ENCODE measurements at regions not wholly inside any gene's neighbourhood (a gene's known extent, or its start where the extent isn't known, plus 50 kb on each side); places are given as distances from the start of the nearest gene placed in this dataset.

DNA sequence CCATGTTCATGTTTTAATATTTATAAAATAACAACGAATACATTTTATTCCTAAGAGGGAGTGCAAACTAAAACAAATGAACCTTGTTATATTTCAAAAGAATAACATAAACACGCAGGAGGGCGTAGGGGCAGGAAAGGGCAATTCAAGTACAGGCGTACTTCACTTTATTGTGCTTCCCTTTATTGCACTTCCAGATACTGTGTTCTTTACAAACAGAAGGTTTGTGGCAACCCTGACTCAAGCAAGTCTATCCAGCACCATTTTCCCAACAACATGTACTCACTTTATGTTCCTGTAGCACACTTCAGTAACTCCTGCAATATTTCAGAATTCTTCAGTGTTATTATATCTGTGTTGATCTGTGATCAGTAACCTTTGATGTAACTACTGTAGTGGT lies 84.6 kb upstream of the PLEKHA5 start:
- Histone ChIP-seq H3K4me3 (no peak overlapping the region), H3K27ac (no peak overlapping the region), H3K36me3 (no peaks in the 10 kb centered on the region), H3K27me3 (no peaks in the 10 kb centered on the region), H3K9me3 (no peaks in the 10 kb centered on the region), H3K4me1 (peaks cover 0 to 5% (median 0%) of the 10 kb centered on the region in 4 donors)
- TF ChIP-seq EP300 (IDR thresholded peaks at IDR 0.05), result no peak
- TF ChIP-seq POLR2A (IDR thresholded peaks at IDR 0.05), result no peak
- no peak for TF ChIP-seq POLR2AphosphoS5 (IDR thresholded peaks at IDR 0.05)
- TF ChIP-seq, protein P1, sequence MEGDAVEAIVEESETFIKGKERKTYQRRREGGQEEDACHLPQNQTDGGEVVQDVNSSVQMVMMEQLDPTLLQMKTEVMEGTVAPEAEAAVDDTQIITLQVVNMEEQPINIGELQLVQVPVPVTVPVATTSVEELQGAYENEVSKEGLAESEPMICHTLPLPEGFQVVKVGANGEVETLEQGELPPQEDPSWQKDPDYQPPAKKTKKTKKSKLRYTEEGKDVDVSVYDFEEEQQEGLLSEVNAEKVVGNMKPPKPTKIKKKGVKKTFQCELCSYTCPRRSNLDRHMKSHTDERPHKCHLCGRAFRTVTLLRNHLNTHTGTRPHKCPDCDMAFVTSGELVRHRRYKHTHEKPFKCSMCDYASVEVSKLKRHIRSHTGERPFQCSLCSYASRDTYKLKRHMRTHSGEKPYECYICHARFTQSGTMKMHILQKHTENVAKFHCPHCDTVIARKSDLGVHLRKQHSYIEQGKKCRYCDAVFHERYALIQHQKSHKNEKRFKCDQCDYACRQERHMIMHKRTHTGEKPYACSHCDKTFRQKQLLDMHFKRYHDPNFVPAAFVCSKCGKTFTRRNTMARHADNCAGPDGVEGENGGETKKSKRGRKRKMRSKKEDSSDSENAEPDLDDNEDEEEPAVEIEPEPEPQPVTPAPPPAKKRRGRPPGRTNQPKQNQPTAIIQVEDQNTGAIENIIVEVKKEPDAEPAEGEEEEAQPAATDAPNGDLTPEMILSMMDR (IDR thresholded peaks at IDR 0.05), result no peak
- no peak for DNase-seq
- intact Hi-C loops (cut with DNase I; ENCODE audit: low total_unique reads), result no loop called here
- 44 to 78% (median 57%) methylated on average over 4 of the region's 4 CpGs for WGBS, 5 donors

DNA sequence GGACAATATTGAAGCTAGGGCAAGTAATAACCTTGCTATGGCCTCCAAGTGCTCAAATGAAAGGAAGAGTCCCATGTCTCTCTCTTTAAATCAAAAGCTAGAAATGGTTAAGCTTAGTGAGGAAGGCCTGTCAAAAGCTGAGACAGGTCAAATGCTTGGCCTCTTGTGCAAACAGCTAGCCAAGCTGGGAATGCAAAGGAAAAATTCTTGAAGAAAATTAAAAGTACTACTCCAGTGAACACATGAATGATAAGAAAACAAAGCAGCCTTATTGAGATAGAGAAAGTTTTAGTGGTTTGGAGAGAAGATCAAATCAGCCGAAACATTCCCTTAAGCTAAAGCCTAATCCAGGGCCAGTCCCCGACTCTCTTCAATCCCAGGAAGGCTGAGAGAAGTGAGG lies 84.1 kb upstream of the PLEKHA5 start:
- Histone ChIP-seq H3K4me1 (peaks cover 0 to 5% (median 0%) of the 10 kb centered on the region in 4 donors), H3K27ac (no peak overlapping the region), H3K9me3 (no peaks in the 10 kb centered on the region), H3K36me3 (no peaks in the 10 kb centered on the region), H3K4me3 (no peak overlapping the region), H3K27me3 (no peaks in the 10 kb centered on the region)
- WGBS, 5 donors, result 19 to 53% (median 26%) methylated on average over 2 of the region's 2 CpGs
- TF ChIP-seq POLR2AphosphoS5 (IDR thresholded peaks at IDR 0.05) (no peak), EP300 (IDR thresholded peaks at IDR 0.05) (no peak), POLR2A (IDR thresholded peaks at IDR 0.05) (no peak)
- TF ChIP-seq, protein P1 (IDR thresholded peaks at IDR 0.05), result no peak
- no peak for DNase-seq
- intact Hi-C loops (cut with DNase I; ENCODE audit: low total_unique reads), result no loop called here

DNA sequence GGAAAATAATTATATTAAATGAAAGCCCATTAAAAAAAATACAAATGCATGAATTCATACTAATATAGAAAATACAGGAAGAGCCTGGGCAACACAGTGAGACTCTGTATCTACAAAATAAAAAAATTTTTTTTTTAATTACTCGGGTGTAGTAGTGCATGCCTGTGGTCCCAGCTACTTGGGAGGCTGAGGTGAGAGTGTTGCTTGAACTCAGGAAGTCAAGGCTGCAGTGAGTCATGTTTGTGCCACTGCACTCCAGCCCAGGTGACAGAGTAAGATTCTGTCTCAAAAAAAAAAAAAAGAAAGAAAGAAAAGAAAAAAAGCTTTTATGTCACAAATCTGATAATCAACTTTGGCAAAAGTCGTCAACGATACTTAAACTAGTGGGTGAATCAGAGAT lies 80.6 kb upstream of the PLEKHA5 start:
- intact Hi-C loops (cut with DNase I; ENCODE audit: low total_unique reads), result no loop called here
- Histone ChIP-seq H3K36me3 (no peaks in the 10 kb centered on the region), H3K27me3 (no peaks in the 10 kb centered on the region), H3K27ac (no peak overlapping the region), H3K4me1 (peaks cover 0 to 5% (median 0%) of the 10 kb centered on the region in 4 donors), H3K9me3 (no peaks in the 10 kb centered on the region), H3K4me3 (no peak overlapping the region)
- TF ChIP-seq, protein P1 (IDR thresholded peaks at IDR 0.05), result no peak
- TF ChIP-seq POLR2AphosphoS5 (IDR thresholded peaks at IDR 0.05), result no peak
- TF ChIP-seq EP300 (IDR thresholded peaks at IDR 0.05), result no peak
- no peak for TF ChIP-seq POLR2A (IDR thresholded peaks at IDR 0.05)
- 87 to 94% (median 91%) methylated on average over 3 of the region's 3 CpGs for WGBS, 5 donors
- DNase-seq, result no peak

DNA sequence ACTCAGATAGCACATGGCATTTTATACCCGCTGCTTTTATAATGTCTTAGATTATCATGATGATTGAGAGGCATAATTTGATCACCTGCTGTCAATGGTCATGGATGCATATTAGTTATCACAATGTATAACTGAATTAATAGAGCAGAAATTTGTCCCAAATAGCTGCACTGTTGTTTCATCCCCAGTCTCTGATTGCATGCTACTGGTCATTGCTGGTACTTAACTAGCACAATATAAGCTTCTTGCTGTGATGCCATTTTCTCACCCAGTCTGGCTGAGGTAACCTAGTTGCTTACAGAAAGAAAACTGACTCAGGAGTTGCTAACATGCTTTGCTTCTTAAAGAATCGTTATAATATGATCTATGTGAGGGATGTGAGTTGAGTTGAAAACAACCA lies 76.8 kb upstream of the PLEKHA5 start:
- H3K4me1 ChIP-seq, result no peaks in the 10 kb centered on the region
- no peak overlapping the region for H3K4me3 ChIP-seq
- no peaks in the 10 kb centered on the region for H3K27me3 ChIP-seq
- H3K36me3 ChIP-seq, result no peaks in the 10 kb centered on the region
- no peak overlapping the region for H3K27ac ChIP-seq
- no peaks in the 10 kb centered on the region for H3K9me3 ChIP-seq
- WGBS, 5 donors, result 29 to 62% (median 39%) methylated on average over 2 of the region's 2 CpGs
- intact Hi-C loops (cut with DNase I; ENCODE audit: low total_unique reads), result no loop called here
- TF ChIP-seq POLR2AphosphoS5 (IDR thresholded peaks at IDR 0.05), result no peak
- TF ChIP-seq EP300 (IDR thresholded peaks at IDR 0.05), result no peak
- TF ChIP-seq POLR2A (IDR thresholded peaks at IDR 0.05), result no peak
- TF ChIP-seq, protein P1 (IDR thresholded peaks at IDR 0.05), result no peak
- DNase-seq, result no peak

All from stomach (tissue), 8 donors.